ENCODE measurements at regions not wholly inside any gene's neighbourhood (a gene's known extent, or its start where the extent isn't known, plus 50 kb on each side); places are given as distances from the start of the nearest gene placed in this dataset.

DNA sequence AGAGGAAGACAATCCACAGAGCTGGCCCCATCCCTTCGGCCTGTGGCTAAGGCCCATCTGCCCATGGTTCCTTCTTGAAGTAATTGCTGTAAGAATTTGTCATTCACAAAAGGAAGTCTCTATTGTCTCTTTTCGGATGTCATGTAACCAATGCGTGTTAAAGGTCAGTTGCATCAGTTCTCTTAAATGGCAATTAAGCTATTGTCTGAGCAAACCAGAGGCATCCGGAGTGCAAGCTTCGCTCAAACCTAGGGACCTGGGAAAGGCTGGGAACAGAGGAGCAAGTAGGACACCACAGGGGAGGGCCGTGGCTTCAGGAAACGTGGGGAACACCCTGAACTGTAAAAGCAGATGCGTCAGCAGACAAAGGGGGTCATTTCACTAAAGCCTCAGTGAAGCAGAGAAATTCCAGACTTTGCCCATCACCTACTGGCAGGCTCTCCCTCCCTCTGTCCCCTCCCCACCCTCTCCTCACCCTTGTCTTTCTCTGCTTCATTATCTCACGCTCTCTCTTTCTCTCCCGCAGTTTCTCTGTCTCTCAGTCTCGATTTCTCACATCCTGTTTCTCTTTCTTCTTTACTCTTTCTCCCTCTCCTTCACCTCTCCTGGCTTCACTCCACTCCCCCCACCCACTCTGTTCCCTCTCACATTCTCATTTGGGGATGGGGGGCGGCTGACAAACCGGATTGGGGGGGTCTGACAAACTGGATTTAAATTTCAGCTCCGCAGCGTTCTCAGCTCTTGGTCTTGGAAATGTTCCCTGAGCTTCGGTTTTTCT lies 204.6 kb upstream of the TNP1 start:
- no peak for DNase-seq (ENCODE audit: low read depth)

- DNase-seq (ENCODE audit: low read depth), result no peak
These were observed 203.4 kb upstream of the TNP1 start for GRCh38 chr2:217063238-217063755.

DNA sequence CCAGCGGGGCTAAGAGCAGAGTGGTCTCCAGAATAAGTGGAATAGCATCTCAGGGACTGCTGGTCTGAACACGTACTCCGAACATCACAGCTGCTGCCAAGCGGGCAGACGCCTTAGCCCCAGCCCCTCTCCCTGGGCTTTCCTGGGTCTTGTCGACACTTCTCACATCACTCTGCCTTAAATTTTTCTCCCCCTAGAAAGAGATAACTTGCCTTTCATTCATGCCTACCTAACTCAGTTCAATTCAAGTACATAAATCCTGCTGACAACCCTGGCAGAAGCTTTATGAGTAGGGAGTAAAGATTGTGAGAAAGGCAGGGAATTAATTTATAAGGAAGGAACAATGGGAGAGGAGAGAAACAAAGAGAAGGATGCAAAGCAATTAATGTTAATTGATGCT lies 202.9 kb upstream of the TNP1 start:
- DNase-seq (ENCODE audit: low read depth), result no peak

GRCh38 chr2:217061916-217062505 lies 202.1 kb upstream of the TNP1 start:
- no peak for DNase-seq (ENCODE audit: low read depth)

DNA sequence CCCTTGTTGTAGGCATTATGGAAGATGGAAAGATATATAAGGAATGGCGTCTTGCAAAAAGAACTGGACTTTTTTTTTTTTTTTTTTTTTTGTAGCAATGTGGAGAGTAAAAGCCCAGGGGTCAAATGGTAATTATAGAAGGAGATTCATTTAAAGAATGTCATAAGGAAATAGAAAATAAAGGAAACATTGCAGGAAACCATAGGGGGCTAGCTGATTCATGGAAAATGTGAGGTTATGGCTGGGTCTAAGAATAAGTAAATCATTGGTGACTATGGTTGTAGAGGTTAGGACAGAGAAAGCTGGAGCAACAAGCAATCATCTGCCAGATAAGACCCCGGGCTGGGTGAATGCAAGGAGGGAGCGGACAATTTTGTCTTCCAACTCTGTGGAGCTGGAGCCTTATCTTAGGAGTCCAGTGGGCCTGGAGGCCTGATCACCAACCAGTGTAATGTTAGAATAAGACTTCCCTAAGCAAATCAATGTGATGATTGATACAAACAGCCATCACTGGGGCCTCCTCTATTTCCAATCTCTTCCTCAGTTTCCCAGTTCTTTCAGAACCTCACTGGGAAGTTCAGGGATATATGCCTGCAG lies 201.2 kb upstream of the TNP1 start:
- DNase-seq (ENCODE audit: low read depth), result no peak

DNA sequence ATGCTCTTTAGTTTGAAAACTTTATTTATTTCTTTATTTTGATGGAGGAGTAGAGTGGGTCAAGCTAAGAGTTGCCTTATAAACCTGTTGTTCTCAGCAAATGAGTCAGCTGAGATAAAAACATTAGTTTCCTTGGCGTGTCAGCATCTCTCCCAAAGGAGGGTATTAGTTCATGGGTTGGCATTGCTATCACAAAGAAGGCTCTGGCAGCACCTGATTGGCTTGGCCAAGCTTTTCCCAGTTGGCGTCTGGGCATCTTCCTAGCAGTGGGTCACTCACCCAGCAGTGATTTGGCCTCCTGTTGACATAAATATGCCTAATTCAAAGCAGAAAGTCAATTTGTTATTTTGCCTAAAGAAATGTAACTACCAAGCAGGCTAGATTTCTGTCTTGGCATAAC lies 200.7 kb upstream of the TNP1 start:
- DNase-seq (ENCODE audit: low read depth), result no peak

- no peak for DNase-seq (ENCODE audit: low read depth)
These were observed 199.2 kb upstream of the TNP1 start for GRCh38 chr2:217058791-217059755.

DNA sequence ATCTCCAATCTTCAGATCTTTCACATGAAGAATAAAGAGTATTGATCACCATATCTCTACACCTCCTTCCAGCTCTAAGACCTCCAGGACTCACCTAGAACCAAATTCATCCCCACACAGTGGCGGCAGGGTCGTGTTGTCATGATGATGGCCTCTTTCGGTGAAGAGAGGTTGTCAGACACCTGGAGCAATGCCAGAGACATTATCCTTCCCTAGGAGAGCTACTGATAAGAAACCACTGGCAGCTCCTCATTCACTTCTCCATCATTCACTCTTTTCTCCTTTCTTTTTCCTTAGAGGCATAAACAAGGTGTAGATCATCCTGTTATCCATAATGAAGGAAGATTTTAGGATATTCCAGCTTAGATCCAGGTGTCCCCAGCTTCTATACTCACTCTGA lies 197.9 kb upstream of the TNP1 start:
- DNase-seq (ENCODE audit: low read depth), result no peak

- no peak for DNase-seq (ENCODE audit: low read depth)
These were observed 195.8 kb upstream of the TNP1 start for GRCh38 chr2:217055624-217056023.

- no peak for DNase-seq (ENCODE audit: low read depth)
These were observed 194.9 kb upstream of the TNP1 start for GRCh38 chr2:217054791-217055190.

DNA sequence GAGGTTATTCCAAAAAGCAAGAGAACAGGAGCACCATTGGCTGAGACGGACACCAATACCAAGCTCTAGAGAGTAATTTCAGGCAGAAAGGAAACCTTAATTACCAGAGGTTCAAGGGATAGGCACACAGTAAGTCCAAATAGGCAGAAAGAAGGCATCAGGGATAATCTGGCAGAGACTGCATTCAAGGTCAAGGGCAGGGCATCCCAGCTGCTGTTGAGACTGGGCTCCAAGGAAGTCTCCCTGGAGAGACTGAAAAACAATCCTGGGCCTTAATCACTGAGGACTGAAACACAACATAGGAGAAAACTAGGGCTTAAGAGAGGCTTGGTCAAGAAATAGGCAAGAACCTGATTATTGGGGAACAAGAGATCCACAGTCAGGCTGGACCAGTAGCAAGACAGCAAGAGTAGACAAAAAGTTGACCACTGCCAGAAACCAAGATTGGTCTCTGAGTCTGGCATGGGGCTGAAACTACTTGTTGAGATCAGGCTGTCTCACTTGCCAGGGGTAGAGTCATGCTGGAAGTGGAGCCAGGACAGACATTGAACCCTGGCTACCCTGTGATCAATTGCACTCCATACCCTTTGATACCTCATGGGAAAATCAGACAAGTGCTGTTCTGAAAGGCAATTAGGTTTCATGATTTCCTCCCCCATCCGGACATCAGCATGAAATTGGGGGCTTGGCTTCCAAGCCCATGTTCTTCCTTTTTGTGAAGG lies 193.2 kb upstream of the TNP1 start:
- DNase-seq (ENCODE audit: low read depth), result no peak

- no peak for DNase-seq (ENCODE audit: low read depth)
These were observed 191.6 kb upstream of the TNP1 start for GRCh38 chr2:217051416-217051815.

DNA sequence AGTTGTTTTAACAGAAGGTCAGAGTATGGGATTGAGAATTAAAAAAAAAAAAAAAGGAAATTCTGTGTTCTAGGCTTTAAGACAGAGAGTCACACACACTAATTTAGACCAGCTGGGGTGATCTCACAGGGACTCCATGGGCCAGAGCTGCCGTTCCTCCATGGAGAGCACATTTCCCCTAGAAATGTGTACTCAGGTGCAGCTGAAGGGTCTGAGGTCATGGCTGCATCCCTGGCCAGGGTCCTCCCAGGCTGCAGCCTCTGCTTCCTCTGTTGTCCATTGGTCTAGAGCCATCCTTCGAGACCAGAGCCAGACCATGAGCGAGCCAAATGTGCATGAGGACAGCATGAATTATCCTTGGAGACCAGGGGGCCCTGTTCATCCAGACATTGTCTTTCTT lies 190.1 kb upstream of the TNP1 start:
- DNase-seq (ENCODE audit: low read depth), result no peak

DNA sequence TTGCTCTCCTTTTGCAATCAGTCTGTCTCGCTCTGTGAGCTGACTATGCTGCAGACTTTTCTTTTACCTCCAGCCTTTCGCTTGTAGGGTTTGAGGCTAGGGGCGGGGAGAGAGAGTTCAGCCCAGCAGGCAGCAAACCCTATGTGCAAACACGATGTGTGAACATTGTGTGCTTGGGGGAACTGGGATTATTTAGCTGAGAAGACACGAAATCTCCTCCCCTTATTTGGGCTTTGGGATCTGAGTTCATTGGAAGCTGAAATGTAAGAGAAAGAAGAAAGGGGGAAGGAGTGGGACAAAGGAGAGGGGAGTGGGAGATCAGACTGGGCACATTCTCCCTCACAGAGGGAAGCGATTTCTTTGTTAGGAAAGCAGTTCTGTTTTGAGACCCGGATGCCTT lies 189.6 kb upstream of the TNP1 start:
- no peak for DNase-seq (ENCODE audit: low read depth)

DNA sequence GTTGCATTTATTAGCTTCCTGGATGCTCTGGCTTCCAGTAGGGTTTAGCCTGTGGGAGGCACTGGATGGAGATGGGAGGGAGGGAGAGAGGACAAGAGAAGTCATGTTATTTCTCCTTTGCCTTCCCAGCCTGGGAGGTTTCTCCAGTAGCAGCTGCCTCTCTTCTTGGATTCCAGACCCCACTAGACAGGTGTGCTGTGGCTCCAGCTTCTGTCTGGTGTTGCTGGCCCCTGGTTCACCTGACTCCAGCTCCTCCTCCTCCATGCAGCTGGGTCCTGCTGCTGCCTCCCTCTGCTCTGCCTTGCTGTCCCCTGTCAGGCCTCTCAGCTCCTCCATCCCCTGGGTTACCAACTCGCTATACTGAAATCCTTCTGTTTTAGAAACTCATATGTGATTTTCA lies 188.9 kb upstream of the TNP1 start:
- no peak for DNase-seq (ENCODE audit: low read depth)

- DNase-seq (ENCODE audit: low read depth), result no peak
These were observed 187.8 kb upstream of the TNP1 start for GRCh38 chr2:217047631-217048030.

DNA sequence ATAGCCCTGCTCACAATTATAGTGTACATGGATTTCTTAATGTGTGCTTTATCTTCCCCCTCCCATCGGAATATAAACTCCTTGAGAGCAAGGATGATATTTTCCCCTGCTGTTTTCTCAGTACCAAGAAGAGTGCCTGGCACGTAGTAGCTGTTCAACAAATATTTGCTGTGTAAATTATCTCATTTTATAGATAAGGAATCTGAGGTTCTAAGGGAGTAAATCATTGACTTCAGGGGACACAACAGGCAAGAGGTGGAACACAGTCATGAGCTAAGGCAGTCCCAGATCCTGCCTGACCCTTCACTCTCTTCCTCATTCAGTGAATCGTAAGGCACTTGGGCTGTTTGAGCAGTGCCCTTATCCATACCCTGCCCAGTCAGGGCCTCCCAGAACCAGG lies 187.3 kb upstream of the TNP1 start:
- DNase-seq (ENCODE audit: low read depth), result no peak

DNA sequence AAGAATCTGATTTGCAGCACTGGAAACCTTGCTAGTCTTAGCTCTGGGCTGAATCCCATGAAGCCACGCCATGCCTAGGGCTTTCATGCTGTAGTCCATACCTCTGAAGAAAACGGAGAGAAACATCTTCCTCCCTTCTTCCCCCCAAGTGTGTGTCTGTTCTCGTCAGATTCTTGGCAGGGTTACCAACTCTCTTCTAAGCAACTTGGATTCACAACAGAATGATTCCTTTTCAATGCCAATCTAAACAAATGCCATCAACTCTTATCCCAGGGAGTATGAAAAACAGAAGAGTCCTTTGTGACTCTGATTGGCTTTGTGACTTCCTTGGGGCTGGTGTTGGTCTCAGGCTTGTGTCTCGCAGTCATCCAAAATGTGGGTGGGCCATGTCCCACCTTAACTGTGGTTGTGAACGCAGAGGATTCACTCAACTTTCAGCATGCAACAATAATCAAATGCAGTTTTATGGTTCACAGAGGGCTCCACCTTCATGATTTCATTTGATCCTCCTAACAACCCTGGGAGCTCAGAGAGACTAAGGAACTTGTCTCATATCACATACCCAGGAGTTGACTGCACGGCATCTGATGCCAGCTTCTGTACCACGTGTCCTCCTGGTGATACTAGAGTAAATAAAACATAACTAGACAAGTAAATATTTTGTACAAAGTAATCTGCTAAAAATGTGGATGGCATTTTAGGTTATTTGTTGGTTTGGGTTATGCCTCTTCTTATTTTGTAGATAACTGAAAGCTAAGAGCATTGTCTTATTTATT lies 186.0 kb upstream of the TNP1 start:
- DNase-seq (ENCODE audit: low read depth), result no peak

- no peak for DNase-seq (ENCODE audit: low read depth)
These were observed 180.2 kb upstream of the TNP1 start for GRCh38 chr2:217040099-217040498.

- no peak for DNase-seq (ENCODE audit: low read depth)
These were observed 178.1 kb upstream of the TNP1 start for GRCh38 chr2:217038001-217038400.

DNA sequence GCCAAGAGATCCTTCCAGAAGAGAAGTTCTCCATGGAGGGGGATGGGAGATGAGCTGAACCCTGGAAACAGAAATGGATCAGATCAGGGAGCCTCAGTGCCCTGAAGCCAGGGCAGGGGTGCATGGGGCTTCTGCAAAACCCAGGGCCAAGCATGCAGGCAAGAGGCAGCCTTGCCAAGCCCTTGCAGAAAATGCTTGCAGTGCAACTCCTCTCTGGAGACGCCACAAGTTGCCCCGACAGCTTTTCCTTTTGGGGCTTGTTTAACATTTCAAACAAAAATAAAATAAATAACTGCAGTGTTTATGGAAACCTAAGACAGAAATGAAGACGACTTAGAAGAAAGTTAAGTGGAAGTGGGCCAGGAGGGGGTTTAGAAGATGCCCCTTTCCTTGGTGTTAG lies 177.5 kb upstream of the TNP1 start:
- DNase-seq (ENCODE audit: low read depth), result no peak
